ENCODE measurements at regions not wholly inside any gene's neighbourhood (a gene's known extent, or its start where the extent isn't known, plus 50 kb on each side); places are given as distances from the start of the nearest gene placed in this dataset.

DNA sequence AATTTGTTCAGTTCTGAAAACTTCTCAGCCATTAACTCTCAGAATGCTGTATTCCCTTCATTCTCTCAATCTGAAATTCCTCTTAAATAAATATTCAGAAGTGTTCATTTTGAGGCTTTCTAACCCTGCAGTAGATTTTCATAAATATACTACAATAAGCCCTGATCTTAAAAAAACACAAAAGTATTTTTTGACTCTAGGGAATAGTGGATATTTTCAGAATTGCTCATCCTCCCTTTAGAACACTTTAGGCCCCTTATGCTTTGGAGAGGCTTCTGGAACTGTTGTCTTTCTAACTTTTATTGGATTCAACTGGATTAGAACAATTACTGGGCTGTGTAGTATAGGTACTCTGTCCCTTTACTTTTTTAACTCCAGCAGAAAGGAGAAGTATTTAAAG is 1662.6 kb upstream of the MIR17HG start:
- TF ChIP-seq POLR2A (IDR thresholded peaks at IDR 0.05; ENCODE audit: low read length) (no peak), GATA1 (IDR thresholded peaks at IDR 0.05; ENCODE audit: low read depth, low read length) (no peak)

All from erythroblast (primary cell).